K562 (cell line): ENCODE measurements at regions not wholly inside any gene's neighbourhood (a gene's known extent, or its start where the extent isn't known, plus 50 kb on each side); places are given as distances from the start of the nearest gene placed in this dataset.

ENCODE experiments used
- ATAC-seq: fragments of 200-7000 bp; cut with Tn5 transposase; 3 replicates; pipeline ENCODE4 v1.9.1; 2020; ENCODE audit warnings: moderate library complexity
- BruUV-seq: library from RNA; stranded (reverse); fragments of 400-500 nt; replicated peaks from 2 replicates; lab custom pipeline; 2021; lab: Mats Ljungman, UMichigan
- CTCF ChIA-PET: fragments of 300-600 bp; formaldehyde crosslinking; extraction: SDS; loops from one replicate; lab custom pipeline; 2021; ENCODE audit warnings: low intra/inter-chr PET ratio; lab: Yijun Ruan, JAX
- POLR2A ChIA-PET: fragments of 300-600, 350-650 bp; sonication (Branson Sonifier 250); formaldehyde crosslinking; extraction: SDS; loops from one replicate; lab custom pipeline; 2021; ENCODE audit warnings: antibody characterized with exemption, inconsistent platforms; lab: Yijun Ruan, JAX
- DNase-seq, 4 experiments: peaks; one replicate each; pipeline versions ENCODE4 v3.0.0 to v3.0.0-alpha.2; 2011 to 2018; ENCODE audit warnings: low spot score in 3 of 4, mixed read lengths in 3 of 4; ENCODE audit errors: extremely low read depth in 1 of 4
- FAIRE-seq: peaks from 2 replicates; lab custom pipeline; 2011; peaks lifted over from hg19 to GRCh38; lab: Jason Lieb, UNC
- H2AFZ ChIP-seq: 2 replicates; pipeline ENCODE4 v1.6.0; 2011; ENCODE audit warnings: low read depth, low read length, control low read depth, inconsistent platforms
- H3K27ac ChIP-seq: fragments of 200-600 bp; 3 replicates; pipeline ENCODE4 v1.8.0; 2011; ENCODE audit warnings: low read depth, mild to moderate bottlenecking, control low read depth, inconsistent platforms, low read length, moderate library complexity, mixed read lengths; ENCODE audit errors: extremely low read depth
- H3K27me3 ChIP-seq, 2 experiments: fragments of 300-600 bp in 1 of 2; 2 replicates in 1 of 2; 3 replicates in 1 of 2; pipeline versions ENCODE4 v1.6.0 to v1.8.0; 2011; ENCODE audit warnings: inconsistent platforms in 2 of 2, low read length in 2 of 2, mild to moderate bottlenecking in 1 of 2, mixed read lengths in 1 of 2, moderate library complexity in 1 of 2; ENCODE audit not compliant: control insufficient read depth in 2 of 2, insufficient read depth in 2 of 2
- H3K36me3 ChIP-seq: fragments of 300-600 bp; 3 replicates; pipeline ENCODE4 v1.8.0; 2011; ENCODE audit warnings: mild to moderate bottlenecking, low read length, inconsistent platforms; ENCODE audit not compliant: control insufficient read depth, insufficient read depth
- H3K4me1 ChIP-seq, 2 experiments: fragments of 200-600 bp in 1 of 2; replicated peaks in 1 of 2; 2 replicates in 1 of 2; 3 replicates in 1 of 2; pipeline versions ENCODE4 v1.5.1 to v1.8.0; 2011; ENCODE audit warnings: inconsistent platforms in 2 of 2, low read length in 2 of 2, mild to moderate bottlenecking in 1 of 2, mixed read lengths in 1 of 2, moderate library complexity in 1 of 2; ENCODE audit not compliant: control insufficient read depth in 2 of 2, insufficient read depth in 2 of 2
- H3K4me2 ChIP-seq: 2 replicates; pipeline ENCODE4 v1.6.1; 2011; ENCODE audit warnings: low read length, control low read depth, inconsistent platforms, mixed read lengths; ENCODE audit not compliant: insufficient read depth
- H3K4me3 ChIP-seq: fragments of 200-600 bp; sonication (generic), shearing (Covaris generic); 2 replicates; pipeline ENCODE4 v1.5.1; 2016; ENCODE audit warnings: control low read depth, inconsistent platforms
- H3K79me2 ChIP-seq: fragments of 200-600 bp; 3 replicates; pipeline ENCODE4 v1.8.0; 2011; ENCODE audit warnings: low read length, inconsistent platforms; ENCODE audit not compliant: control insufficient read depth, insufficient read depth
- H3K9ac ChIP-seq, 2 experiments: 2 replicates each; pipeline versions ENCODE4 v1.6.0 to v1.6.1; 2011; ENCODE audit warnings: low read depth in 2 of 2, low read length in 2 of 2, control low read depth in 1 of 2, inconsistent platforms in 1 of 2, mild to moderate bottlenecking in 1 of 2, mixed read lengths in 1 of 2; ENCODE audit not compliant: insufficient read depth in 1 of 2
- H3K9me1 ChIP-seq: one replicate; pipeline ENCODE4 v1.6.0; 2011; ENCODE audit warnings: inconsistent platforms, mild to moderate bottlenecking, low read length, moderate library complexity; ENCODE audit not compliant: control insufficient read depth, insufficient read depth
- H3K9me3 ChIP-seq: replicated peaks from 2 replicates; pipeline ENCODE4 v1.5.1; 2011; ENCODE audit warnings: low read depth, low read length, inconsistent platforms; ENCODE audit not compliant: control insufficient read depth, insufficient read depth
- H4K20me1 ChIP-seq: replicated peaks from 2 replicates; pipeline ENCODE4 v1.6.1; 2011; ENCODE audit warnings: low read length, inconsistent platforms, mixed read lengths; ENCODE audit not compliant: control insufficient read depth, insufficient read depth
- ATF1 ChIP-seq, 2 experiments: fragments of 450-650 bp in 1 of 2; IDR thresholded peaks; 2 replicates each; pipeline ENCODE4 v1.6.1; 2016; ENCODE audit warnings: missing compliant biosample characterization in 1 of 2, missing genetic modification characterization in 1 of 2
- CREM ChIP-seq: IDR thresholded peaks from 2 replicates; pipeline ENCODE4 v1.6.1; 2014; ENCODE audit warnings: antibody characterized with exemption, low read depth
- CXXC5 ChIP-seq: fragments of 250-450 bp; sonication (Bioruptor Pico); IDR thresholded peaks from 2 replicates; pipeline ENCODE4 v1.8.0; 2022; ENCODE audit warnings: inconsistent platforms, mild to moderate bottlenecking, moderate library complexity
- FOXJ3 ChIP-seq: sonication (generic); formaldehyde crosslinking; IDR thresholded peaks from 2 replicates; pipeline ENCODE4 v1.4.0; 2020; ENCODE audit warnings: mild to moderate bottlenecking, missing genetic modification reagents
- GTF2A2 ChIP-seq: IDR thresholded peaks from 2 replicates; pipeline ENCODE4 v1.6.1; 2016; ENCODE audit warnings: mild to moderate bottlenecking, missing genetic modification characterization, missing compliant biosample characterization
- GTF2F1 ChIP-seq: IDR thresholded peaks from 2 replicates; pipeline ENCODE4 v1.6.1; 2011; ENCODE audit warnings: low read depth, low read length, improper control_type of control experiment
- HNRNPUL1 ChIP-seq: fragments of 200-400 bp; formaldehyde crosslinking; IDR thresholded peaks from 2 replicates; pipeline ENCODE4 v1.6.1; 2017; ENCODE audit warnings: low read length
- L3MBTL2 ChIP-seq: fragments of 450-650 bp; IDR thresholded peaks from 2 replicates; pipeline ENCODE4 v1.6.1; 2016; ENCODE audit warnings: mild to moderate bottlenecking, moderate library complexity
- MAFF ChIP-seq: IDR thresholded peaks from 2 replicates; pipeline ENCODE4 v1.6.1; 2012; ENCODE audit warnings: low read length, improper control_type of control experiment
- MTA3 ChIP-seq: fragments of 450-650 bp; formaldehyde crosslinking; IDR thresholded peaks from 2 replicates; pipeline ENCODE4 v1.6.1; 2017; ENCODE audit warnings: mild to moderate bottlenecking, borderline replicate concordance
- SMARCB1 ChIP-seq: IDR thresholded peaks from 2 replicates; pipeline ENCODE4 v1.6.1; 2011; ENCODE audit warnings: improper control_type of control experiment, low read depth; ENCODE audit not compliant: insufficient read length
- SPI1 ChIP-seq: IDR thresholded peaks from 2 replicates; pipeline ENCODE4 v1.6.1; 2011; ENCODE audit warnings: low read depth, low read length, control low read depth, borderline replicate concordance
- ZC3H8 ChIP-seq: fragments of 450-650 bp; IDR thresholded peaks from 2 replicates; pipeline ENCODE4 v1.6.1; 2017
- ZNF436 ChIP-seq: fragments of 250-450, 450-650 bp; sonication (Bioruptor Pico); formaldehyde crosslinking; IDR thresholded peaks from 2 replicates; pipeline ENCODE4 v1.7.0; 2020; ENCODE audit warnings: mild to moderate bottlenecking
- WGBS: fragments of 100-300 bp; shearing (Covaris generic); methylation state at CpG from one replicate; pipeline ENCODE4 v1.1.6; 2016; ENCODE audit warnings: low coverage, mixed read lengths; ENCODE audit not compliant: insufficient coverage; ENCODE audit errors: missing lambda C conversion rate; 5-methylcytosine and 5-hydroxymethylcytosine counted together
- in situ Hi-C: fragments of 300-500 bp; cut with MboI; formaldehyde crosslinking; loops from 4 replicates; pipeline ENCODE4 v1.15.0; 2018; ENCODE audit warnings: inconsistent platforms, mixed read lengths
- intact Hi-C: fragments of 100-400 bp; cut with micrococcal nuclease; formaldehyde crosslinking; loops from 2 replicates; pipeline ENCODE4 v1.14.2; 2022
- TF ChIP-seq, protein P1 (sequence below): sonication (generic); formaldehyde crosslinking; IDR thresholded peaks from 2 replicates; pipeline ENCODE4 v1.5.0; 2020; ENCODE audit warnings: missing genetic modification reagents
- TF ChIP-seq, protein P2 (sequence below), 2 experiments: IDR thresholded peaks; 2 replicates each; pipeline ENCODE4 v1.6.1; 2011; ENCODE audit warnings: borderline replicate concordance in 1 of 2, control low read depth in 1 of 2, low read depth in 1 of 2, low read length in 1 of 2, mild to moderate bottlenecking in 1 of 2, mixed read lengths in 1 of 2, moderate library complexity in 1 of 2; ENCODE audit not compliant: insufficient read depth in 1 of 2, insufficient read length in 1 of 2, poor library complexity in 1 of 2, severe bottlenecking in 1 of 2; ENCODE audit errors: extremely low read depth in 1 of 2
- TF ChIP-seq, protein P3 (sequence below): sonication (generic); formaldehyde crosslinking; IDR thresholded peaks from 2 replicates; pipeline ENCODE4 v1.9.0; 2022; ENCODE audit warnings: mild to moderate bottlenecking, missing genetic modification reagents

DNA sequence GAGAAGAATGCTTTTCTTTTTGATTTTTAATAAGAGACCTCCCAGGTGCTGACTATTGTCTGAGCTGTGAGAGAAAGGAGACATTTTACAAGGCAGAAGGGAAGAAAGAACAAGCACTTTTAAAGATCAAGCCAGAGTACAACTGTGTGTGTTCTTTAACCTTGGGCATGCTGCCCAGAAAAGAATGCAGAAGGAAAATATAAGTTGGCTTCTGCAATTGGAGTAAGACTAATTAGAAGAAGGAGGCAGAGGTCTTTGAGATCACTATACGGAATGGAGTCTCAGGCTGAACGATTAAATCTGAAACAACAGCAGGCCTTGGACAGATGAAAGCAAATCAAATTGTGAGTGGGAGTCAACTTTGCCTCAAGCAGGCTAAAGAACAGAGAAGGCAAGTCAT is 230.5 kb downstream of the ATP23 start (continued):
- TF ChIP-seq MTA3, result no peak
- TF ChIP-seq GTF2F1, result no peak

DNA sequence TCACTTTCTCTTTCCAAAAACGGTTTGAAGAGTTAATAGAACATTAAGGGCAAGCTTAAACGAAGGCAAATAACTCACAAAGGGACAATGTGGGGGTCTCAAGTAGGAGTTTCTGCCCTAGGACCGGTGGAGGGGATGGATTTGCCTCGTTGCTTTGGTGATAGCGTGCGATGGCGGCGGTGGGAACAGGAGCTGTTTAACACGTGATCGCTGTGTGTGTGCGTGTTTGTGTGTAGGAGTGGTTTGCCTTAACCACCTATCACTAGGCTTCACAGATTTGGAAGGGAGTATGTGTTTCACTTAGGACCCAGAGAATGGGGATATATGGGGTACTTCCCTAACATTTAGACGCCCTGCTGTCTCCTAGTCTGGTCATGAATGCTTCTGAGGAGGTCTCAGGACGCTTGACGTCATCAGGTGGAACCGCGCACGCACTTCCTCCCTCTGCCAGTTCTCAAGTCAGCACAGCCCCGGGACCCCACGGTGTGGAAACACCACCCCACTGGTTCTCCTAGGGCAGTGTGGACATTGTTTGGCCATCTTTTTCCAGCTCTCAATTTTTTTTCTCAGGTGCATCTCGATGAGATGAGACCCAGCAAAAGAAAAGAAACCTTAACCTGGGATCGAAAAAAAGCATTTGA is 231.2 kb downstream of the ATP23 start:
- H3K36me3 ChIP-seq, result no peaks in the 10 kb centered on the region
- BruUV-seq, result no TSS peak
- in situ Hi-C loops (no loop called here), intact Hi-C loops (no loop called here)
- H3K4me2 ChIP-seq, result peak overlapping the region; percentile 63
- no peaks in the 10 kb centered on the region for H3K79me2 ChIP-seq
- no peaks in the 10 kb centered on the region for H3K4me1 ChIP-seq
- peak overlapping the region; percentile 6; the same call in 1 of the 2 replicates for H3K4me3 ChIP-seq
- H3K9me3 ChIP-seq, result no peaks in the 10 kb centered on the region
- H2AFZ ChIP-seq, result peak overlapping the region; percentile 59
- no peak overlapping the region for H3K27ac ChIP-seq
- H3K9me1 ChIP-seq, result no peaks in the 10 kb centered on the region
- FAIRE-seq (no peak), ATAC-seq (peak; percentile 72), DNase-seq (peak in 2 of 4 experiments; percentile 9)
- CTCF ChIA-PET, result no interaction called here
- no peaks in the 10 kb centered on the region for H4K20me1 ChIP-seq
- H3K27me3 ChIP-seq, result peaks cover 0 to 4% of the 10 kb centered on the region in 2 experiments; a peak in 1 of 5 replicates
- POLR2A ChIA-PET, result interaction anchor here (0.7 kb wide), 2 partner anchors 83 to 96 kb away, joined by 3 read pairs; no protein-coding TSS in a partner anchor
- no peak overlapping the region for H3K9ac ChIP-seq
- under 1% methylated on average over 21 of the region's 21 CpGs for WGBS
- no peak for TF ChIP-seq ATF1 (CRISPR knock-in tag; IDR thresholded peaks at IDR 0.05)
- peak; percentile 62 for TF ChIP-seq ATF1 (tag; IDR thresholded peaks at IDR 0.05)
- TF ChIP-seq, protein P1, sequence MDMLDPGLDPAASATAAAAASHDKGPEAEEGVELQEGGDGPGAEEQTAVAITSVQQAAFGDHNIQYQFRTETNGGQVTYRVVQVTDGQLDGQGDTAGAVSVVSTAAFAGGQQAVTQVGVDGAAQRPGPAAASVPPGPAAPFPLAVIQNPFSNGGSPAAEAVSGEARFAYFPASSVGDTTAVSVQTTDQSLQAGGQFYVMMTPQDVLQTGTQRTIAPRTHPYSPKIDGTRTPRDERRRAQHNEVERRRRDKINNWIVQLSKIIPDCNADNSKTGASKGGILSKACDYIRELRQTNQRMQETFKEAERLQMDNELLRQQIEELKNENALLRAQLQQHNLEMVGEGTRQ (CRISPR knock-in tag), result peak; percentile 42
- TF ChIP-seq, protein P2, sequence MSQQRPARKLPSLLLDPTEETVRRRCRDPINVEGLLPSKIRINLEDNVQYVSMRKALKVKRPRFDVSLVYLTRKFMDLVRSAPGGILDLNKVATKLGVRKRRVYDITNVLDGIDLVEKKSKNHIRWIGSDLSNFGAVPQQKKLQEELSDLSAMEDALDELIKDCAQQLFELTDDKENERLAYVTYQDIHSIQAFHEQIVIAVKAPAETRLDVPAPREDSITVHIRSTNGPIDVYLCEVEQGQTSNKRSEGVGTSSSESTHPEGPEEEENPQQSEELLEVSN (IDR thresholded peaks at IDR 0.05; ENCODE audit: borderline replicate concordance in 1 of 2, extremely low read depth in 1 of 2, insufficient read depth in 1 of 2, insufficient read length in 1 of 2, low read depth in 1 of 2, low read length in 1 of 2, poor library complexity in 1 of 2, severe bottlenecking in 1 of 2), result peak; percentile 19 to 65
- TF ChIP-seq CXXC5 (CRISPR knock-in tag), result 0 out of 2 replicates have a peak, but pooled peaks have one; percentile 18
- peak; percentile 37; the same call in 1 of the 2 replicates for TF ChIP-seq CREM
- no peak for TF ChIP-seq FOXJ3 (CRISPR knock-in tag)
- peak; percentile 57; the same call in 1 of the 2 replicates for TF ChIP-seq SPI1
- no peak for TF ChIP-seq ZNF436
- TF ChIP-seq, protein P3, sequence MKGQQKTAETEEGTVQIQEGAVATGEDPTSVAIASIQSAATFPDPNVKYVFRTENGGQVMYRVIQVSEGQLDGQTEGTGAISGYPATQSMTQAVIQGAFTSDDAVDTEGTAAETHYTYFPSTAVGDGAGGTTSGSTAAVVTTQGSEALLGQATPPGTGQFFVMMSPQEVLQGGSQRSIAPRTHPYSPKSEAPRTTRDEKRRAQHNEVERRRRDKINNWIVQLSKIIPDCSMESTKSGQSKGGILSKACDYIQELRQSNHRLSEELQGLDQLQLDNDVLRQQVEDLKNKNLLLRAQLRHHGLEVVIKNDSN (CRISPR knock-in tag), result no peak
- no peak for TF ChIP-seq GTF2A2 (tag)
- no peak for TF ChIP-seq ZC3H8
- no peak for TF ChIP-seq SMARCB1
- no peak for TF ChIP-seq HNRNPUL1
- TF ChIP-seq MAFF, result no peak
- peak; percentile 92 for TF ChIP-seq L3MBTL2
